ENCODE measurements at regions not wholly inside any gene's neighbourhood (a gene's known extent, or its start where the extent isn't known, plus 50 kb on each side); places are given as distances from the start of the nearest gene placed in this dataset.

GRCh38 chr5:148934895-148935400 is 108.5 kb downstream of the ADRB2 start:
- Histone ChIP-seq H3K36me3 (ENCODE audit: control insufficient read depth, insufficient read depth, low read length) (no peaks in the 10 kb centered on the region), H3K27ac (ENCODE audit: insufficient read depth, low read length) (no peak overlapping the region), H4K91ac (ENCODE audit: insufficient read depth, low read depth, low read length) (no peak overlapping the region), H2AK9ac (replicated peaks; ENCODE audit: low read depth, low read length, poor library complexity) (no peak overlapping the region), H3K4me3 (ENCODE audit: insufficient read depth, low read depth, low read length) (no peak overlapping the region), H3K9ac (ENCODE audit: low read depth, low read length) (no peak overlapping the region), H3K18ac (ENCODE audit: low read depth, low read length) (no peak overlapping the region), H2AFZ (replicated peaks; ENCODE audit: low read length, poor library complexity) (no peak overlapping the region), H2BK15ac (ENCODE audit: low read depth, low read length) (no peak overlapping the region), H2AK5ac (ENCODE audit: low read depth, low read length) (no peak overlapping the region), H3K79me1 (ENCODE audit: low read depth in 1 of 2, low read length in 2 of 2) (no peaks in the 10 kb centered on the region), H4K8ac (ENCODE audit: low read depth in 2 of 2, low read length in 2 of 2) (no peak overlapping the region), H3K27me3 (ENCODE audit: control insufficient read depth, insufficient read depth, low read length) (no peaks in the 10 kb centered on the region), H3K9me1 (ENCODE audit: insufficient read depth, low read length) (no peaks in the 10 kb centered on the region; the same call in 1 of the 2 replicates), H2BK120ac (ENCODE audit: low read depth, low read length) (no peak overlapping the region), H3K4me1 (ENCODE audit: control insufficient read depth, insufficient read depth, low read length) (peaks cover 4% of the 10 kb centered on the region; the same call in 1 of the 2 replicates), H3K4me2 (ENCODE audit: low read depth, low read length) (no peak overlapping the region), H2BK20ac (ENCODE audit: low read depth, low read length) (no peak overlapping the region), H4K20me1 (ENCODE audit: insufficient read depth, low read length) (no peaks in the 10 kb centered on the region), H2BK5ac (ENCODE audit: low read depth, low read length, poor library complexity, severe bottlenecking) (no peak overlapping the region), H3K4ac (ENCODE audit: low read depth, low read length) (no peak overlapping the region), H3K56ac (ENCODE audit: extremely low read depth, insufficient read depth, low read length) (no peak overlapping the region), H4K5ac (ENCODE audit: low read depth, low read length) (no peak overlapping the region), H3K9me3 (ENCODE audit: control insufficient read depth, insufficient read depth, low read length) (no peaks in the 10 kb centered on the region), H3K14ac (replicated peaks; ENCODE audit: low read depth, low read length) (no peak overlapping the region), H3K23ac (ENCODE audit: low read depth, low read length) (no peak overlapping the region)
- ChIA-PET CTCF (no interaction called here), POLR2A (ENCODE audit: unreplicated experiment) (no interaction called here)
- dilution Hi-C loops (cut with HindIII; ENCODE audit: low sequenced_read_pairs, unreplicated experiment) = no loop called here
- peak; percentile 35 for DNase-seq
- no peak for TF ChIP-seq MXI1 (IDR thresholded peaks at IDR 0.05; ENCODE audit: borderline replicate concordance, low read depth, low read length)
- no peak for TF ChIP-seq POLR2A (IDR thresholded peaks at IDR 0.05; ENCODE audit: low read depth, low read length)
- no peak for TF ChIP-seq USF2 (IDR thresholded peaks at IDR 0.05; ENCODE audit: low read depth, low read length)
- no peak for TF ChIP-seq FOS (IDR thresholded peaks at IDR 0.05; ENCODE audit: low read depth, low read length)
- TF ChIP-seq NFE2L2 (IDR thresholded peaks at IDR 0.05; ENCODE audit: low read depth, low read length) = 0 out of 2 replicates have a peak, but pooled peaks have one; percentile 13
- in situ Hi-C loops (cut with MboI; ENCODE audit: low sequenced_read_pairs) = no loop called here
- BruUV-seq (replicated peaks) = no TSS peak
- 0 out of 2 replicates have a peak, but pooled peaks have one; percentile 16 for ATAC-seq (ENCODE audit: low read depth)
- intact Hi-C loops (cut with micrococcal nuclease) = no loop called here
- WGBS, 2 experiments (ENCODE audit: extremely low coverage in 2 of 2, insufficient read length in 1 of 2) = 100% methylated on average over 1 of the region's 2 CpGs; no CpG with 5 or more reads in 1 of the 2 experiments

Measured in IMR-90 (cell line).